ENCODE measurements at regions not wholly inside any gene's neighbourhood (a gene's known extent, or its start where the extent isn't known, plus 50 kb on each side); places are given as distances from the start of the nearest gene placed in this dataset.

GRCh38 chr1:221612047-221612777, 129.7 kb downstream of the DUSP10 start:
- Mint-ChIP-seq H3K4me1 (no peaks in the 10 kb centered on the region), H3K9me3 (peaks cover 0 to 1% of the 10 kb centered on the region in 2 donors), H3K36me3 (no peaks in the 10 kb centered on the region), H3K4me3 (no peak overlapping the region), H3K27me3 (no peaks in the 10 kb centered on the region), H3K27ac (no peak overlapping the region)
- no peak for ATAC-seq (replicated peaks)
- DNase-seq, result no peak

- Mint-ChIP-seq H3K9me3 (peaks cover 6 to 7% of the 10 kb centered on the region in 2 donors), H3K27ac (no peak overlapping the region), H3K36me3 (peaks cover 0 to 7% of the 10 kb centered on the region in 2 donors), H3K27me3 (peaks cover 0 to 4% of the 10 kb centered on the region in 2 donors), H3K4me3 (no peak overlapping the region), H3K4me1 (no peaks in the 10 kb centered on the region)
- ATAC-seq (replicated peaks), result no peak
- DNase-seq, result no peak
Observed at GRCh38 chr1:221620437-221621384, 121.2 kb downstream of the DUSP10 start.

GRCh38 chr1:221621683-221622082, 120.2 kb downstream of the DUSP10 start:
- H3K27ac Mint-ChIP-seq, result no peak overlapping the region
- DNase-seq (no peak), ATAC-seq (replicated peaks) (no peak)
- H3K27me3 Mint-ChIP-seq, result peaks cover 0 to 4% of the 10 kb centered on the region in 2 donors
- H3K36me3 Mint-ChIP-seq, result peaks cover 0 to 7% of the 10 kb centered on the region in 2 donors
- H3K4me3 Mint-ChIP-seq, result no peak overlapping the region
- no peaks in the 10 kb centered on the region for H3K4me1 Mint-ChIP-seq
- peaks cover 6 to 7% of the 10 kb centered on the region in 2 donors for H3K9me3 Mint-ChIP-seq

GRCh38 chr1:221622389-221622788, 119.5 kb downstream of the DUSP10 start:
- H3K36me3 Mint-ChIP-seq, result peaks cover 0 to 7% of the 10 kb centered on the region in 2 donors
- no peak overlapping the region for H3K27ac Mint-ChIP-seq
- H3K4me3 Mint-ChIP-seq, result no peak overlapping the region
- ATAC-seq (replicated peaks), result no peak
- H3K9me3 Mint-ChIP-seq, result peaks cover 6 to 7% of the 10 kb centered on the region in 2 donors
- DNase-seq, result no peak
- H3K4me1 Mint-ChIP-seq, result no peaks in the 10 kb centered on the region
- peaks cover 0 to 4% of the 10 kb centered on the region in 2 donors for H3K27me3 Mint-ChIP-seq

GRCh38 chr1:221625026-221625425, 116.9 kb downstream of the DUSP10 start:
- Mint-ChIP-seq H3K4me1 (no peaks in the 10 kb centered on the region), H3K27me3 (no peaks in the 10 kb centered on the region), H3K4me3 (no peak overlapping the region), H3K9me3 (peaks cover 0 to 1% of the 10 kb centered on the region in 2 donors), H3K27ac (no peak overlapping the region), H3K36me3 (no peaks in the 10 kb centered on the region)
- no peak for DNase-seq
- ATAC-seq (replicated peaks), result no peak

GRCh38 chr1:221626041-221626440, 115.8 kb downstream of the DUSP10 start:
- Mint-ChIP-seq H3K4me3 (no peak overlapping the region), H3K9me3 (peaks cover 0 to 1% of the 10 kb centered on the region in 2 donors), H3K4me1 (no peaks in the 10 kb centered on the region), H3K36me3 (no peaks in the 10 kb centered on the region), H3K27ac (no peak overlapping the region), H3K27me3 (no peaks in the 10 kb centered on the region)
- DNase-seq (no peak), ATAC-seq (replicated peaks) (no peak)

GRCh38 chr1:221630236-221630635, 111.7 kb downstream of the DUSP10 start:
- Mint-ChIP-seq H3K36me3 (no peaks in the 10 kb centered on the region), H3K27me3 (no peaks in the 10 kb centered on the region), H3K4me3 (no peak overlapping the region), H3K4me1 (no peaks in the 10 kb centered on the region), H3K9me3 (no peaks in the 10 kb centered on the region), H3K27ac (no peak overlapping the region)
- DNase-seq (no peak), ATAC-seq (replicated peaks) (no peak)

GRCh38 chr1:221631556-221631955, 110.3 kb downstream of the DUSP10 start:
- no peak overlapping the region for H3K4me3 Mint-ChIP-seq
- H3K9me3 Mint-ChIP-seq, result no peaks in the 10 kb centered on the region
- ATAC-seq (replicated peaks), result no peak
- no peak overlapping the region for H3K27ac Mint-ChIP-seq
- no peak for DNase-seq
- no peaks in the 10 kb centered on the region for H3K4me1 Mint-ChIP-seq
- no peaks in the 10 kb centered on the region for H3K27me3 Mint-ChIP-seq
- no peaks in the 10 kb centered on the region for H3K36me3 Mint-ChIP-seq

- Mint-ChIP-seq H3K36me3 (no peaks in the 10 kb centered on the region), H3K9me3 (no peaks in the 10 kb centered on the region), H3K4me3 (no peak overlapping the region), H3K27ac (no peak overlapping the region), H3K27me3 (no peaks in the 10 kb centered on the region), H3K4me1 (no peaks in the 10 kb centered on the region)
- ATAC-seq (replicated peaks) (no peak), DNase-seq (no peak)
Observed at GRCh38 chr1:221632072-221632471, 109.8 kb downstream of the DUSP10 start.

- H3K4me1 Mint-ChIP-seq, result no peaks in the 10 kb centered on the region
- H3K9me3 Mint-ChIP-seq, result no peaks in the 10 kb centered on the region
- no peaks in the 10 kb centered on the region for H3K36me3 Mint-ChIP-seq
- H3K4me3 Mint-ChIP-seq, result no peak overlapping the region
- no peak for DNase-seq
- ATAC-seq (replicated peaks), result no peak
- no peak overlapping the region for H3K27ac Mint-ChIP-seq
- H3K27me3 Mint-ChIP-seq, result no peaks in the 10 kb centered on the region
Observed at GRCh38 chr1:221633841-221634409, 108.0 kb downstream of the DUSP10 start.

GRCh38 chr1:221634606-221635005, 107.3 kb downstream of the DUSP10 start:
- no peaks in the 10 kb centered on the region for H3K4me1 Mint-ChIP-seq
- H3K27ac Mint-ChIP-seq, result no peak overlapping the region
- H3K27me3 Mint-ChIP-seq, result no peaks in the 10 kb centered on the region
- H3K9me3 Mint-ChIP-seq, result no peaks in the 10 kb centered on the region
- ATAC-seq (replicated peaks) (no peak), DNase-seq (no peak)
- no peak overlapping the region for H3K4me3 Mint-ChIP-seq
- no peaks in the 10 kb centered on the region for H3K36me3 Mint-ChIP-seq

- Mint-ChIP-seq H3K4me1 (no peaks in the 10 kb centered on the region), H3K9me3 (no peaks in the 10 kb centered on the region), H3K27ac (no peak overlapping the region), H3K4me3 (no peak overlapping the region), H3K27me3 (no peaks in the 10 kb centered on the region), H3K36me3 (no peaks in the 10 kb centered on the region)
- ATAC-seq (replicated peaks), result no peak
- no peak for DNase-seq
Observed at GRCh38 chr1:221635305-221635704, 106.6 kb downstream of the DUSP10 start.

GRCh38 chr1:221636096-221636495, 105.8 kb downstream of the DUSP10 start:
- Mint-ChIP-seq H3K27ac (no peak overlapping the region), H3K4me1 (no peaks in the 10 kb centered on the region), H3K27me3 (no peaks in the 10 kb centered on the region), H3K36me3 (no peaks in the 10 kb centered on the region), H3K9me3 (no peaks in the 10 kb centered on the region), H3K4me3 (no peak overlapping the region)
- DNase-seq (no peak), ATAC-seq (replicated peaks) (no peak)

GRCh38 chr1:221636967-221637366, 104.9 kb downstream of the DUSP10 start:
- H3K9me3 Mint-ChIP-seq, result no peaks in the 10 kb centered on the region
- H3K27ac Mint-ChIP-seq, result no peak overlapping the region
- ATAC-seq (replicated peaks) (no peak), DNase-seq (no peak)
- H3K4me1 Mint-ChIP-seq, result no peaks in the 10 kb centered on the region
- H3K4me3 Mint-ChIP-seq, result no peak overlapping the region
- H3K36me3 Mint-ChIP-seq, result no peaks in the 10 kb centered on the region
- no peaks in the 10 kb centered on the region for H3K27me3 Mint-ChIP-seq

Data from stimulated activated naive B cell treated with anti-CD40 and anti-IgM and Interleukin-4, amounts not matched to agents 10 μg/mL and 1 μg/mL and 100 μg/mL, for 72 hours (primary cell).